Trophoblast cell (in vitro differentiated cells and primary cell): ENCODE measurements at regions not wholly inside any gene's neighbourhood (a gene's known extent, or its start where the extent isn't known, plus 50 kb on each side); places are given as distances from the start of the nearest gene placed in this dataset.

Source experiments
- DNase-seq, 2 donors: peaks; one replicate each; pipeline ENCODE4 v3.0.0-alpha.2; 2016
- H2AFZ ChIP-seq: 2 replicates; pipeline ENCODE4 v1.6.1; 2013; ENCODE audit warnings: low read length, moderate library complexity, mild to moderate bottlenecking; ENCODE audit not compliant: insufficient read depth, poor library complexity
- H2AK5ac ChIP-seq: 2 replicates; pipeline ENCODE4 v1.6.1; 2013; ENCODE audit warnings: mild to moderate bottlenecking, low read length
- H2BK120ac ChIP-seq: 2 replicates; pipeline ENCODE4 v1.6.1; 2013; ENCODE audit warnings: low read length, mild to moderate bottlenecking, moderate library complexity; ENCODE audit not compliant: insufficient read depth, poor library complexity
- H2BK12ac ChIP-seq: 2 replicates; pipeline ENCODE4 v1.6.1; 2013; ENCODE audit warnings: mild to moderate bottlenecking, low read length, moderate library complexity
- H2BK5ac ChIP-seq: 2 replicates; pipeline ENCODE4 v1.6.1; 2013; ENCODE audit warnings: low read length, low read depth, moderate library complexity, mild to moderate bottlenecking; ENCODE audit not compliant: poor library complexity
- H3K14ac ChIP-seq: 2 replicates; pipeline ENCODE4 v1.6.1; 2013; ENCODE audit warnings: mild to moderate bottlenecking, low read length
- H3K18ac ChIP-seq: 2 replicates; pipeline ENCODE4 v1.6.1; 2013; ENCODE audit warnings: mild to moderate bottlenecking, low read length
- H3K23ac ChIP-seq: 2 replicates; pipeline ENCODE4 v1.6.1; 2013; ENCODE audit warnings: low read length
- H3K27ac ChIP-seq: 2 replicates; pipeline ENCODE4 v1.5.1; 2013; ENCODE audit warnings: low read depth, mild to moderate bottlenecking, inconsistent platforms, low read length, moderate library complexity
- H3K27me3 ChIP-seq: 2 replicates; pipeline ENCODE4 v1.6.1; 2013; ENCODE audit warnings: inconsistent platforms, mild to moderate bottlenecking, low read length, moderate library complexity; ENCODE audit not compliant: insufficient read depth
- H3K36me3 ChIP-seq, 2 experiments: 1 replicate in 1 of 2; 2 replicates in 1 of 2; pipeline ENCODE4 v1.6.1; 2013; ENCODE audit warnings: low read length in 2 of 2, mild to moderate bottlenecking in 2 of 2, moderate library complexity in 1 of 2; ENCODE audit not compliant: insufficient read depth in 2 of 2, control insufficient read depth in 1 of 2
- H3K4ac ChIP-seq: 2 replicates; pipeline ENCODE4 v1.6.1; 2013; ENCODE audit warnings: low read depth, mild to moderate bottlenecking, low read length, moderate library complexity
- H3K4me1 ChIP-seq, 2 experiments: 1 replicate in 1 of 2; 2 replicates in 1 of 2; pipeline ENCODE4 v1.6.1; 2013; ENCODE audit warnings: low read length in 2 of 2, mild to moderate bottlenecking in 2 of 2, moderate library complexity in 1 of 2; ENCODE audit not compliant: insufficient read depth in 2 of 2, control insufficient read depth in 1 of 2
- H3K4me2 ChIP-seq: 2 replicates; pipeline ENCODE4 v1.6.1; 2013; ENCODE audit warnings: inconsistent platforms, mild to moderate bottlenecking, low read length, moderate library complexity
- H3K4me3 ChIP-seq: 2 replicates; pipeline ENCODE4 v1.5.1; 2013; ENCODE audit warnings: mild to moderate bottlenecking, low read depth, low read length, inconsistent platforms
- H3K79me1 ChIP-seq: one replicate; pipeline ENCODE4 v1.6.1; 2013; ENCODE audit warnings: low read length
- H3K79me2 ChIP-seq: 2 replicates; pipeline ENCODE4 v1.6.1; 2013; ENCODE audit warnings: low read length, mild to moderate bottlenecking; ENCODE audit not compliant: control insufficient read depth, insufficient read depth, poor library complexity
- H3K9ac ChIP-seq: 2 replicates; pipeline ENCODE4 v1.6.1; 2013; ENCODE audit warnings: mild to moderate bottlenecking, low read length
- H3K9me3 ChIP-seq: 2 replicates; pipeline ENCODE4 v1.6.1; 2013; ENCODE audit warnings: low read depth, mild to moderate bottlenecking, control low read depth, inconsistent platforms, low read length; ENCODE audit not compliant: insufficient read depth
- H4K12ac ChIP-seq: 2 replicates; pipeline ENCODE4 v1.6.1; 2013; ENCODE audit warnings: low read depth, mild to moderate bottlenecking, low read length, moderate library complexity
- H4K8ac ChIP-seq: 2 replicates; pipeline ENCODE4 v1.6.1; 2013; ENCODE audit warnings: low read depth, mild to moderate bottlenecking, low read length, moderate library complexity
- H4K91ac ChIP-seq: one replicate; pipeline ENCODE4 v1.6.1; 2013; ENCODE audit warnings: low read depth, mild to moderate bottlenecking, low read length, moderate library complexity
- WGBS: extraction: QIAGEN DNeasy Blood & Tissue Kit; methylation state at CpG from one replicate; pipeline ENCODE4 v1.1.7; 2013; ENCODE audit warnings: missing lambda C conversion rate; ENCODE audit not compliant: insufficient read length, insufficient coverage; ENCODE audit errors: extremely low coverage; 5-methylcytosine and 5-hydroxymethylcytosine counted together

- Histone ChIP-seq H2AK5ac (no peak overlapping the region), H2BK5ac (no peak overlapping the region), H3K27ac (no peak overlapping the region), H2AFZ (no peak overlapping the region), H2BK120ac (no peak overlapping the region), H3K79me2 (no peaks in the 10 kb centered on the region), H3K14ac (no peak overlapping the region), H3K9ac (no peak overlapping the region), H3K27me3 (no peaks in the 10 kb centered on the region), H4K91ac (no peak overlapping the region), H3K4me3 (no peak overlapping the region), H2BK12ac (no peak overlapping the region), H3K36me3 (no peaks in the 10 kb centered on the region), H3K9me3 (no peaks in the 10 kb centered on the region), H3K4me2 (no peak overlapping the region), H4K8ac (no peak overlapping the region), H4K12ac (no peak overlapping the region), H3K18ac (no peak overlapping the region), H3K4ac (no peak overlapping the region), H3K23ac (no peak overlapping the region), H3K79me1 (no peaks in the 10 kb centered on the region), H3K4me1 (no peaks in the 10 kb centered on the region)
- no CpG with 5 or more reads among the region's 3 CpGs for WGBS
- no peak for DNase-seq
Observed at GRCh38 chrX:143935601-143936000, 51.7 kb downstream of the UBE2NL start.

- Histone ChIP-seq H3K23ac (no peak overlapping the region), H3K9me3 (no peaks in the 10 kb centered on the region), H2AK5ac (no peak overlapping the region), H3K4me1 (no peaks in the 10 kb centered on the region), H2AFZ (no peak overlapping the region), H3K79me2 (no peaks in the 10 kb centered on the region), H4K12ac (no peak overlapping the region), H3K4me2 (no peak overlapping the region), H3K36me3 (no peaks in the 10 kb centered on the region), H4K8ac (no peak overlapping the region), H2BK5ac (no peak overlapping the region), H3K14ac (no peak overlapping the region), H3K27me3 (no peaks in the 10 kb centered on the region), H3K27ac (no peak overlapping the region), H3K4me3 (no peak overlapping the region), H2BK12ac (no peak overlapping the region), H3K9ac (no peak overlapping the region), H3K18ac (no peak overlapping the region), H3K79me1 (no peaks in the 10 kb centered on the region), H3K4ac (no peak overlapping the region), H4K91ac (no peak overlapping the region), H2BK120ac (no peak overlapping the region)
- no peak for DNase-seq
- no CpG with 5 or more reads among the region's 5 CpGs for WGBS
Observed at GRCh38 chrX:143940119-143940518, 56.2 kb downstream of the UBE2NL start.

GRCh38 chrX:143945171-143945570 is 61.3 kb downstream of the UBE2NL start:
- H3K4me2 ChIP-seq, result no peak overlapping the region
- no peak overlapping the region for H3K23ac ChIP-seq
- H3K4me1 ChIP-seq, result no peaks in the 10 kb centered on the region
- no peaks in the 10 kb centered on the region for H3K79me2 ChIP-seq
- DNase-seq, result no peak
- no CpG with 5 or more reads among the region's 2 CpGs for WGBS
- H3K27ac ChIP-seq, result no peak overlapping the region
- H2AFZ ChIP-seq, result no peak overlapping the region
- no peak overlapping the region for H4K12ac ChIP-seq
- H2BK5ac ChIP-seq, result no peak overlapping the region
- no peak overlapping the region for H4K91ac ChIP-seq
- H4K8ac ChIP-seq, result no peak overlapping the region
- H3K14ac ChIP-seq, result no peak overlapping the region
- no peaks in the 10 kb centered on the region for H3K36me3 ChIP-seq
- no peaks in the 10 kb centered on the region for H3K9me3 ChIP-seq
- H3K27me3 ChIP-seq, result no peaks in the 10 kb centered on the region
- H3K4me3 ChIP-seq, result no peak overlapping the region
- H2BK12ac ChIP-seq, result no peak overlapping the region
- H3K9ac ChIP-seq, result no peak overlapping the region
- H3K18ac ChIP-seq, result no peak overlapping the region
- no peaks in the 10 kb centered on the region for H3K79me1 ChIP-seq
- no peak overlapping the region for H2AK5ac ChIP-seq
- H3K4ac ChIP-seq, result no peak overlapping the region
- H2BK120ac ChIP-seq, result no peak overlapping the region

GRCh38 chrX:143964549-143964948 is 80.7 kb downstream of the UBE2NL start:
- no peak overlapping the region for H3K23ac ChIP-seq
- no peak overlapping the region for H3K4me3 ChIP-seq
- no CpG with 5 or more reads among the region's 6 CpGs for WGBS
- no peaks in the 10 kb centered on the region for H3K9me3 ChIP-seq
- no peak overlapping the region for H2AFZ ChIP-seq
- H3K27me3 ChIP-seq, result no peaks in the 10 kb centered on the region
- H3K14ac ChIP-seq, result no peak overlapping the region
- no peak overlapping the region for H3K4me2 ChIP-seq
- H3K4me1 ChIP-seq, result no peaks in the 10 kb centered on the region
- H3K9ac ChIP-seq, result no peak overlapping the region
- H4K12ac ChIP-seq, result no peak overlapping the region
- no peak overlapping the region for H2BK12ac ChIP-seq
- no peak overlapping the region for H2BK120ac ChIP-seq
- no peak overlapping the region for H2BK5ac ChIP-seq
- H3K79me2 ChIP-seq, result no peaks in the 10 kb centered on the region
- H3K27ac ChIP-seq, result no peak overlapping the region
- H4K91ac ChIP-seq, result no peak overlapping the region
- H3K4ac ChIP-seq, result no peak overlapping the region
- H3K79me1 ChIP-seq, result no peaks in the 10 kb centered on the region
- DNase-seq, result no peak
- H2AK5ac ChIP-seq, result no peak overlapping the region
- no peak overlapping the region for H4K8ac ChIP-seq
- H3K36me3 ChIP-seq, result no peaks in the 10 kb centered on the region
- H3K18ac ChIP-seq, result no peak overlapping the region
